BLaER1 treated with 17β-estradiol and CSF1 and Interleukin-3, amounts not matched to agents 10 nM and 100 nM (cell line): ENCODE measurements at regions not wholly inside any gene's neighbourhood (a gene's known extent, or its start where the extent isn't known, plus 50 kb on each side); places are given as distances from the start of the nearest gene placed in this dataset.
A peak's percentile ranks its signal among the peaks of the same experiment; 100 is the strongest.

Source experiments
- H3K27ac ChIP-seq, 11 experiments: shearing (Covaris generic); formaldehyde crosslinking; 2 replicates each; pipeline ENCODE4 v1.8.1; 2022
- H3K27me3 ChIP-seq, 11 experiments: shearing (Covaris generic); formaldehyde crosslinking; 2 replicates each; pipeline ENCODE4 v1.8.1; 2022
- H3K36me3 ChIP-seq, 11 experiments: shearing (Covaris generic); formaldehyde crosslinking; 2 replicates each; pipeline ENCODE4 v1.8.1; 2022
- H3K4me1 ChIP-seq, 10 experiments: shearing (Covaris generic); formaldehyde crosslinking; 2 replicates each; pipeline ENCODE4 v1.8.1; 2022
- H3K4me2 ChIP-seq, 11 experiments: shearing (Covaris generic); formaldehyde crosslinking; 2 replicates each; pipeline ENCODE4 v1.8.1; 2022
- H3K4me3 ChIP-seq, 10 experiments: shearing (Covaris generic); formaldehyde crosslinking; 2 replicates each; pipeline ENCODE4 v1.8.1; 2022
- H3K9ac ChIP-seq, 11 experiments: shearing (Covaris generic); formaldehyde crosslinking; 2 replicates each; pipeline ENCODE4 v1.8.1; 2022
- H3K9me3 ChIP-seq, 11 experiments: shearing (Covaris generic); formaldehyde crosslinking; replicated peaks in 1 of 11; 2 replicates each; pipeline ENCODE4 v1.8.1; 2022
- H4K20me1 ChIP-seq, 11 experiments: shearing (Covaris generic); formaldehyde crosslinking; 2 replicates each; pipeline ENCODE4 v1.8.1; 2022
- Cebpa-rat ChIP-seq, 11 experiments: shearing (Covaris generic); IDR thresholded peaks; 2 replicates each; pipeline ENCODE4 v1.8.1; 2022

GRCh38 chr13:31904941-31905824 is 126.4 kb upstream of the FRY start:
- H3K4me3 ChIP-seq, result no peak overlapping the region
- H4K20me1 ChIP-seq, result no peaks in the 10 kb centered on the region
- H3K4me1 ChIP-seq, result peaks cover 42 to 70% (median 57%) of the 10 kb centered on the region in 10 experiments
- H3K27me3 ChIP-seq, result no peaks in the 10 kb centered on the region
- peaks cover 0 to 10% (median 7%) of the 10 kb centered on the region in 11 experiments; a peak in 9 of 22 replicates for H3K9me3 ChIP-seq
- H3K4me2 ChIP-seq, result peak overlapping the region in 7 of 11 experiments; percentile 3 to 75 (median 10); a peak in 9 of 22 replicates
- no peaks in the 10 kb centered on the region for H3K36me3 ChIP-seq
- no peak for TF ChIP-seq Cebpa-rat (IDR thresholded peaks at IDR 0.05)
- H3K9ac ChIP-seq, result no peak overlapping the region
- no peak overlapping the region for H3K27ac ChIP-seq

- no peak overlapping the region; a peak in 1 of 22 replicates for H3K4me2 ChIP-seq
- H3K9ac ChIP-seq, result no peak overlapping the region
- peaks cover 48 to 78% (median 63%) of the 10 kb centered on the region in 10 experiments for H3K4me1 ChIP-seq
- peaks cover 0 to 2% (median 2%) of the 10 kb centered on the region in 11 experiments; a peak in 9 of 22 replicates for H3K9me3 ChIP-seq
- H3K27me3 ChIP-seq, result no peaks in the 10 kb centered on the region
- no peak overlapping the region for H3K27ac ChIP-seq
- no peaks in the 10 kb centered on the region for H3K36me3 ChIP-seq
- no peaks in the 10 kb centered on the region for H4K20me1 ChIP-seq
- no peak for TF ChIP-seq Cebpa-rat (IDR thresholded peaks at IDR 0.05)
- H3K4me3 ChIP-seq, result no peak overlapping the region
Measured at GRCh38 chr13:31905961-31906360, 125.6 kb upstream of the FRY start.

- Histone ChIP-seq H3K36me3 (no peaks in the 10 kb centered on the region), H3K4me1 (peaks cover 53 to 77% (median 67%) of the 10 kb centered on the region in 10 experiments), H3K4me2 (peak overlapping the region; percentile 18 to 79 (median 64); a peak in 19 of 22 replicates), H3K9me3 (no peaks in the 10 kb centered on the region), H4K20me1 (no peaks in the 10 kb centered on the region), H3K27me3 (no peaks in the 10 kb centered on the region), H3K27ac (peak overlapping the region in 9 of 11 experiments; percentile 3 to 85 (median 57); a peak in 13 of 22 replicates), H3K4me3 (no peak overlapping the region; a peak in 2 of 20 replicates), H3K9ac (peak overlapping the region in 5 of 11 experiments; percentile 32 to 67 (median 45); a peak in 8 of 22 replicates)
- peak in 3 of 11 experiments; percentile 18 to 51 (median 43); a peak in 3 of 22 replicates for TF ChIP-seq Cebpa-rat (IDR thresholded peaks at IDR 0.05)
Measured at GRCh38 chr13:31908696-31909411, 122.7 kb upstream of the FRY start.

- Histone ChIP-seq H3K9ac (peak overlapping the region in 5 of 11 experiments; percentile 16 to 67 (median 25); a peak in 6 of 22 replicates), H3K27ac (peak overlapping the region in 9 of 11 experiments; percentile 31 to 85 (median 57); a peak in 15 of 22 replicates), H3K4me1 (peaks cover 48 to 65% (median 57%) of the 10 kb centered on the region in 10 experiments), H3K36me3 (no peaks in the 10 kb centered on the region), H3K4me3 (no peak overlapping the region), H3K27me3 (no peaks in the 10 kb centered on the region), H4K20me1 (no peaks in the 10 kb centered on the region), H3K4me2 (peak overlapping the region in 10 of 11 experiments; percentile 23 to 79 (median 64); a peak in 17 of 22 replicates), H3K9me3 (no peaks in the 10 kb centered on the region)
- no peak for TF ChIP-seq Cebpa-rat (IDR thresholded peaks at IDR 0.05)
Measured at GRCh38 chr13:31909864-31910551, 121.6 kb upstream of the FRY start.

- peak overlapping the region; percentile 23 to 79 (median 63); a peak in 21 of 22 replicates for H3K4me2 ChIP-seq
- H3K4me3 ChIP-seq, result no peak overlapping the region
- no peaks in the 10 kb centered on the region for H3K27me3 ChIP-seq
- no peaks in the 10 kb centered on the region for H3K36me3 ChIP-seq
- H3K4me1 ChIP-seq, result peaks cover 46 to 59% (median 53%) of the 10 kb centered on the region in 10 experiments
- no peaks in the 10 kb centered on the region for H4K20me1 ChIP-seq
- H3K9ac ChIP-seq, result peak overlapping the region in 1 of 11 experiments; percentile 46; a peak in 3 of 22 replicates
- no peak for TF ChIP-seq Cebpa-rat (IDR thresholded peaks at IDR 0.05)
- H3K27ac ChIP-seq, result peak overlapping the region in 10 of 11 experiments; percentile 15 to 85 (median 57); a peak in 18 of 22 replicates
- no peaks in the 10 kb centered on the region for H3K9me3 ChIP-seq
Measured at GRCh38 chr13:31910633-31911032, 120.9 kb upstream of the FRY start.

- peak overlapping the region; percentile 23 to 69 (median 59); a peak in 21 of 22 replicates for H3K4me2 ChIP-seq
- no peaks in the 10 kb centered on the region for H4K20me1 ChIP-seq
- no peaks in the 10 kb centered on the region for H3K27me3 ChIP-seq
- H3K4me1 ChIP-seq, result peaks cover 46 to 55% (median 51%) of the 10 kb centered on the region in 10 experiments
- H3K9me3 ChIP-seq, result no peaks in the 10 kb centered on the region
- no peak overlapping the region for H3K4me3 ChIP-seq
- H3K36me3 ChIP-seq, result no peaks in the 10 kb centered on the region
- no peak overlapping the region for H3K9ac ChIP-seq
- TF ChIP-seq Cebpa-rat (IDR thresholded peaks at IDR 0.05), result no peak
- H3K27ac ChIP-seq, result no peak overlapping the region
Measured at GRCh38 chr13:31912647-31913401, 118.8 kb upstream of the FRY start.

GRCh38 chr13:31913459-31913858 is 118.1 kb upstream of the FRY start:
- Histone ChIP-seq H3K4me2 (peak overlapping the region in 7 of 11 experiments; percentile 50 to 64 (median 59); a peak in 6 of 22 replicates), H3K9ac (no peak overlapping the region)

GRCh38 chr13:31914843-31915242 is 116.7 kb upstream of the FRY start:
- Histone ChIP-seq H3K9me3 (no peaks in the 10 kb centered on the region), H3K9ac (no peak overlapping the region), H4K20me1 (no peaks in the 10 kb centered on the region), H3K27me3 (no peaks in the 10 kb centered on the region), H3K36me3 (no peaks in the 10 kb centered on the region), H3K4me2 (no peak overlapping the region), H3K27ac (no peak overlapping the region), H3K4me3 (no peak overlapping the region), H3K4me1 (peaks cover 35 to 52% (median 39%) of the 10 kb centered on the region in 10 experiments)
- TF ChIP-seq Cebpa-rat (IDR thresholded peaks at IDR 0.05), result no peak

More at GRCh38 chr13:31913459-31913858, 118.1 kb upstream of the FRY start:
- Histone ChIP-seq H3K27ac (no peak overlapping the region), H3K4me1 (peaks cover 43 to 54% (median 47%) of the 10 kb centered on the region in 10 experiments), H3K27me3 (no peaks in the 10 kb centered on the region), H3K9me3 (no peaks in the 10 kb centered on the region), H3K36me3 (no peaks in the 10 kb centered on the region), H4K20me1 (no peaks in the 10 kb centered on the region), H3K4me3 (no peak overlapping the region)
- no peak for TF ChIP-seq Cebpa-rat (IDR thresholded peaks at IDR 0.05)
